ENCODE measurements at regions not wholly inside any gene's neighbourhood (a gene's known extent, or its start where the extent isn't known, plus 50 kb on each side); places are given as distances from the start of the nearest gene placed in this dataset.

DNA sequence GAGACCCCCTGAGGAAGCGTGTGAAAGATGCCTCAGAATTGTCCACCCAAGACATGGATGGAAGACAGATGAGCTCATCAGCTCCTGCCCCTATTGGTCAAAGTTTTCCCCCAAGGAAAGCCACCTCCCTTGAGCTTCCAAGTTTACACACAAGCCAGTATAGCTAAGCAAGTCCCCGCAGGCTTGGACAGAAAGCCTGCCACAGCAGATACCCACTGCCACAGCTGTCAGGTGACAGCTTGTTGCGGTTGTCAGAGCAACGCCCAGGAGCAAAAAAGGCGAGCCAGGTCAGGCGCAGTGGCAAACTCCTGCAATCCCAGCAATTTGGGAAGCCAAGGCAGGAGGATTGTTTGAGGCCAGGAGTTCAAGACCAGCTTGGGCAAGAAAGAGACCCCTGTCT lies 60.9 kb upstream of the IFNAR2 start:
- Histone ChIP-seq H3K4me1 (no peaks in the 10 kb centered on the region), H3K4me3 (no peak overlapping the region), H3K9me3 (peaks cover 0 to 4% (median 0%) of the 10 kb centered on the region in 3 donors), H3K27me3 (peaks cover 0 to 7% (median 5%) of the 10 kb centered on the region in 3 donors), H3K27ac (no peak overlapping the region), H3K36me3 (no peaks in the 10 kb centered on the region)
- TF ChIP-seq, protein P1, sequence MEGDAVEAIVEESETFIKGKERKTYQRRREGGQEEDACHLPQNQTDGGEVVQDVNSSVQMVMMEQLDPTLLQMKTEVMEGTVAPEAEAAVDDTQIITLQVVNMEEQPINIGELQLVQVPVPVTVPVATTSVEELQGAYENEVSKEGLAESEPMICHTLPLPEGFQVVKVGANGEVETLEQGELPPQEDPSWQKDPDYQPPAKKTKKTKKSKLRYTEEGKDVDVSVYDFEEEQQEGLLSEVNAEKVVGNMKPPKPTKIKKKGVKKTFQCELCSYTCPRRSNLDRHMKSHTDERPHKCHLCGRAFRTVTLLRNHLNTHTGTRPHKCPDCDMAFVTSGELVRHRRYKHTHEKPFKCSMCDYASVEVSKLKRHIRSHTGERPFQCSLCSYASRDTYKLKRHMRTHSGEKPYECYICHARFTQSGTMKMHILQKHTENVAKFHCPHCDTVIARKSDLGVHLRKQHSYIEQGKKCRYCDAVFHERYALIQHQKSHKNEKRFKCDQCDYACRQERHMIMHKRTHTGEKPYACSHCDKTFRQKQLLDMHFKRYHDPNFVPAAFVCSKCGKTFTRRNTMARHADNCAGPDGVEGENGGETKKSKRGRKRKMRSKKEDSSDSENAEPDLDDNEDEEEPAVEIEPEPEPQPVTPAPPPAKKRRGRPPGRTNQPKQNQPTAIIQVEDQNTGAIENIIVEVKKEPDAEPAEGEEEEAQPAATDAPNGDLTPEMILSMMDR (IDR thresholded peaks at IDR 0.05 in 4 of 5, conservative IDR thresholded peaks at IDR 0.05 in 1 of 5) = no peak
- TF ChIP-seq POLR2A (IDR thresholded peaks at IDR 0.05) = no peak
- intact Hi-C loops (cut with DNase I; ENCODE audit: low total_unique reads) = no loop called here
- ATAC-seq = no peak
- in situ Hi-C loops (cut with MboI; ENCODE audit: low sequenced_read_pairs in 4 of 4) = no loop called here
- no peak for DNase-seq

DNA sequence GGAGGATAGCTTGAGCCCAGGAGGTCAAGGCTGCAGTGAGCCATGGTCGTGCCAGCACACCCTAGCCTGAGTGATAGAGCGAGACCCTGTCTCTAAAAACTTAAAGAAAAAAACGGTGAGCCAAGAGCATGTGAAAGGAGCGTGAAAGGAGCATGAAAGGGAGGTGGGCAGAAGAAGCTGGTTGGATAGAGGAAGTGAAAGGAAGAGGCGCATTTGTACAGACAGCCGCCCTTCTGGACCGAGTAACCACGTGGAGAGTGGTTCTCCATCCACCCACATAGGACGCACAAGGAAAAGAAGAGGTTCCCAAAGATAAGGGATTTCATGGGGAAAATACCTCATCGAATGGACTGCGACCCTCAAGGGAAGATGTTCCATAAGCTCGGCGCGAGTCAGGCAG lies 60.4 kb upstream of the IFNAR2 start:
- DNase-seq (no peak), ATAC-seq (no peak)
- Histone ChIP-seq H3K36me3 (no peaks in the 10 kb centered on the region), H3K4me1 (no peaks in the 10 kb centered on the region), H3K4me3 (no peak overlapping the region), H3K27me3 (peaks cover 0 to 7% (median 5%) of the 10 kb centered on the region in 3 donors), H3K9me3 (no peaks in the 10 kb centered on the region), H3K27ac (no peak overlapping the region)
- TF ChIP-seq, protein P1 (IDR thresholded peaks at IDR 0.05 in 4 of 5, conservative IDR thresholded peaks at IDR 0.05 in 1 of 5) = no peak
- no peak for TF ChIP-seq POLR2A (IDR thresholded peaks at IDR 0.05)
- in situ Hi-C loops (cut with MboI; ENCODE audit: low sequenced_read_pairs in 4 of 4) = no loop called here
- intact Hi-C loops (cut with DNase I; ENCODE audit: low total_unique reads) = no loop called here

DNA sequence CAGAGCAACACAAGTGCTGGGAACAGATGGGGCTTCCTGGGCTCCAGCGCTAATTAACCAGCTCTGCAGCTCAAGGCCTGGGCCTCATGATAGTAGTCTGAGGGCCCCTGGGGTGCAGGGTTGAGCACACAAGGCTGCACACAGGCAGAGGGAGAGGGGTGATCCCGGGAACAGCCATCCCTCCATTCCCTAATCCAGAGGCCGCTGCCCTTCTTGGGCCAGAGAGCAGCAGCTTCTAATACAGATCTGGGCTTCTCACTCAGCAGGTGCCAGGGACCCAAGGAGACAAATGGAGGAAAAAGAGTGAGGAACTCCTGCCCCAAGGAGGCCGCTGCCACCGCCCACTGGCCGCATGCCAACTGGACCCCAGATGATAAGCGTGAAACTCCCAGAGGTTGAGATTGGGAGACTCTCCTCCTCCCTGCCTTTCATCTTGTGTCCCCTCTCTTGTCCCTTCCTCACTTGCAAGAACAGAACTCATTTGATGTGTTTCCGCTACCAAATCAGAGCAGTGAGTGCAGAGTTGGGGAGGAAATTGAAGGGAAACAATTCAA lies 58.0 kb upstream of the IFNAR2 start:
- DNase-seq (no peak), ATAC-seq (no peak)
- no peaks in the 10 kb centered on the region for H3K4me1 ChIP-seq
- peaks cover 0 to 5% (median 5%) of the 10 kb centered on the region in 3 donors for H3K27me3 ChIP-seq
- in situ Hi-C loops (cut with MboI; ENCODE audit: low sequenced_read_pairs in 4 of 4) = no loop called here
- TF ChIP-seq, protein P1 (IDR thresholded peaks at IDR 0.05 in 4 of 5, conservative IDR thresholded peaks at IDR 0.05 in 1 of 5) = no peak
- TF ChIP-seq POLR2A (IDR thresholded peaks at IDR 0.05) = no peak
- H3K36me3 ChIP-seq = no peaks in the 10 kb centered on the region
- intact Hi-C loops (cut with DNase I; ENCODE audit: low total_unique reads) = no loop called here
- no peak overlapping the region for H3K4me3 ChIP-seq
- H3K9me3 ChIP-seq = no peaks in the 10 kb centered on the region
- no peak overlapping the region for H3K27ac ChIP-seq

DNA sequence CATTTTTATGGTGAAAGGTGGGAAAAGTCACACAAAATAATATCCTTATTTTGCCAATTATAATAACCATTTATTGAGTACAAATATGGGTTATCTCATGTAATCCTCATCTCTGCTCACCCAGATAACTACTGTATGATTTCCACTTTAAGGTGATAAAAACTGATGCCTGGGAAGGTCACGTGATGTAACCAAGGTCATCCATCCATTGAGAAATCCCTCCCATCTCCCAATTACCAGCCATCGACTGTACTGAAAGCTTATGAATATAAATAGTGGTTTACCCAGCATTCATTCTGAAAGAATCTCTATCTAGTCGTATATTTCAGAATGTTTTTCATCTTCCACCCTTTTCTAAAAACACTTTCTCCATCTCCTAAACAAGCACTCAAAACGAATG lies 55.0 kb upstream of the IFNAR2 start:
- H3K36me3 ChIP-seq = no peaks in the 10 kb centered on the region
- in situ Hi-C loops (cut with MboI; ENCODE audit: low sequenced_read_pairs in 4 of 4) = no loop called here
- TF ChIP-seq, protein P1 (IDR thresholded peaks at IDR 0.05 in 4 of 5, conservative IDR thresholded peaks at IDR 0.05 in 1 of 5) = no peak
- TF ChIP-seq POLR2A (IDR thresholded peaks at IDR 0.05) = no peak
- peaks cover 0 to 3% (median 3%) of the 10 kb centered on the region in 3 donors for H3K27me3 ChIP-seq
- intact Hi-C loops (cut with DNase I; ENCODE audit: low total_unique reads) = no loop called here
- no peaks in the 10 kb centered on the region for H3K4me1 ChIP-seq
- DNase-seq (no peak), ATAC-seq (no peak)
- no peak overlapping the region for H3K27ac ChIP-seq
- no peak overlapping the region for H3K4me3 ChIP-seq
- H3K9me3 ChIP-seq = no peaks in the 10 kb centered on the region

Data from gastrocnemius medialis (tissue), 4 donors.